ENCODE measurements at regions not wholly inside any gene's neighbourhood (a gene's known extent, or its start where the extent isn't known, plus 50 kb on each side); places are given as distances from the start of the nearest gene placed in this dataset.
A peak's percentile ranks its signal among the peaks of the same experiment; 100 is the strongest.

- TF ChIP-seq, protein P1, sequence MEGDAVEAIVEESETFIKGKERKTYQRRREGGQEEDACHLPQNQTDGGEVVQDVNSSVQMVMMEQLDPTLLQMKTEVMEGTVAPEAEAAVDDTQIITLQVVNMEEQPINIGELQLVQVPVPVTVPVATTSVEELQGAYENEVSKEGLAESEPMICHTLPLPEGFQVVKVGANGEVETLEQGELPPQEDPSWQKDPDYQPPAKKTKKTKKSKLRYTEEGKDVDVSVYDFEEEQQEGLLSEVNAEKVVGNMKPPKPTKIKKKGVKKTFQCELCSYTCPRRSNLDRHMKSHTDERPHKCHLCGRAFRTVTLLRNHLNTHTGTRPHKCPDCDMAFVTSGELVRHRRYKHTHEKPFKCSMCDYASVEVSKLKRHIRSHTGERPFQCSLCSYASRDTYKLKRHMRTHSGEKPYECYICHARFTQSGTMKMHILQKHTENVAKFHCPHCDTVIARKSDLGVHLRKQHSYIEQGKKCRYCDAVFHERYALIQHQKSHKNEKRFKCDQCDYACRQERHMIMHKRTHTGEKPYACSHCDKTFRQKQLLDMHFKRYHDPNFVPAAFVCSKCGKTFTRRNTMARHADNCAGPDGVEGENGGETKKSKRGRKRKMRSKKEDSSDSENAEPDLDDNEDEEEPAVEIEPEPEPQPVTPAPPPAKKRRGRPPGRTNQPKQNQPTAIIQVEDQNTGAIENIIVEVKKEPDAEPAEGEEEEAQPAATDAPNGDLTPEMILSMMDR (IDR thresholded peaks at IDR 0.05) = no peak
- no peak for TF ChIP-seq POLR2A (IDR thresholded peaks at IDR 0.05)
- intact Hi-C loops (cut with DNase I) = no loop called here
- no peaks in the 10 kb centered on the region for H3K36me3 ChIP-seq
Observed at GRCh38 chr14:30185832-30186231, 258.2 kb upstream of the PRKD1 start.

DNA sequence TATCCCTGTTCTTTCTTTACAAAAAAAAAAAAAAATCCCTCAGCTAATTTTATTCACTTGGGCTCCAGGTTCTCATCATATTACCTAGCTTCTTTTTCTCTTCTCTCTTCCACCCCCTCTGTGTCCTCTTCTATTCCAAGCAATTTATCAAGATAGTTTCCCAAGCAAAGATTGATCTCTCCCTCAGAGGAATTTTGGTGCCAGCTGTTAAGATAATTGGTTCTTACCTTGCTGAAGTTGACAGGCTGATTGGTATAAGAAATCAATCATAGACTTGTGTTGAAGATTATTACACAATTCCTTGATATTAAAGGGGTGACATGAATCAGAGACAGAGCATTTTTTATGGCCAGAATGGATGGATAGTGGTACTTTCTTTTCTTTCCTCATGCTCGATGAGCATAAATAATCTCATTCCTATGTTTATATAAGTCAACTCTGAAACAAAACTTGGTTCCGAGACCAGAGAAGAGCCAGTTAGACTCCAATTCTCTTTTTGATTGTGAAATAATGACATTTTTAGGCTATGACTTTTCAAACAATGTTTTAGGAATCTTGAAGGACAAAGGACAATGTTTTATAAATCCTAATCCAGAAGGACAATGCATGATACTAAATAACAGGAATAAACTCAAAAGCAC, 264.1 kb upstream of the PRKD1 start:
- Histone ChIP-seq H3K9me3 (no peaks in the 10 kb centered on the region), H3K36me3 (no peaks in the 10 kb centered on the region), H3K27ac (no peak overlapping the region), H3K27me3 (no peaks in the 10 kb centered on the region), H3K4me1 (no peaks in the 10 kb centered on the region), H3K4me3 (no peak overlapping the region)
- intact Hi-C loops (cut with DNase I) = no loop called here
- no peak for TF ChIP-seq POLR2A (IDR thresholded peaks at IDR 0.05)
- TF ChIP-seq, protein P1 (IDR thresholded peaks at IDR 0.05) = no peak
- DNase-seq = no peak
- WGBS, 2 donors = 55 to 56% methylated on average over 2 of the region's 2 CpGs

More at GRCh38 chr14:30185832-30186231, 258.2 kb upstream of the PRKD1 start:
- no peaks in the 10 kb centered on the region for H3K27me3 ChIP-seq
- H3K9me3 ChIP-seq = no peaks in the 10 kb centered on the region
- H3K4me1 ChIP-seq = no peaks in the 10 kb centered on the region
- no peak overlapping the region for H3K4me3 ChIP-seq
- H3K27ac ChIP-seq = no peak overlapping the region
- no peak for DNase-seq

DNA sequence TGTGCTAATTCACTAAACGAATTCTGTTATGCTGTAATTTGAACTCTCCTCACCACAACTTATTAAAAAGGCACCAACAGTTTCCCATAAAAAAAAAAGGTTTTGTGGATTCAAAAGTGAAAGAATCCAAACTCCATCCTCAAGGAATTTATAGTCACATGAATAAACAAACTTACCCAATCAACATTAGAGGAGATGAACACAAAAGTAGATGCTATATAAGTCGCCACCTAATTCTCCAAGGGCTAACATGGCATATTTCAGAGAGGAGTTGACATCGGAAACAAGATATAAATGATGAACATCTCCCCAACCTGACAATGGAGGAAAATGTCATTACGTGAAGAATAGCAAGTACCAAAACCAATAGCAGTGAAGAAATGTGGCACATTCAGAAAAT, 265.5 kb upstream of the PRKD1 start:
- 76 to 86% methylated on average over 4 of the region's 4 CpGs for WGBS, 2 donors
- H3K4me3 ChIP-seq = no peak overlapping the region
- no peak overlapping the region for H3K27ac ChIP-seq
- H3K36me3 ChIP-seq = no peaks in the 10 kb centered on the region
- no peaks in the 10 kb centered on the region for H3K27me3 ChIP-seq
- H3K4me1 ChIP-seq = no peaks in the 10 kb centered on the region
- DNase-seq = no peak
- intact Hi-C loops (cut with DNase I) = no loop called here
- no peaks in the 10 kb centered on the region for H3K9me3 ChIP-seq
- no peak for TF ChIP-seq POLR2A (IDR thresholded peaks at IDR 0.05)
- TF ChIP-seq, protein P1 (IDR thresholded peaks at IDR 0.05) = no peak

DNA sequence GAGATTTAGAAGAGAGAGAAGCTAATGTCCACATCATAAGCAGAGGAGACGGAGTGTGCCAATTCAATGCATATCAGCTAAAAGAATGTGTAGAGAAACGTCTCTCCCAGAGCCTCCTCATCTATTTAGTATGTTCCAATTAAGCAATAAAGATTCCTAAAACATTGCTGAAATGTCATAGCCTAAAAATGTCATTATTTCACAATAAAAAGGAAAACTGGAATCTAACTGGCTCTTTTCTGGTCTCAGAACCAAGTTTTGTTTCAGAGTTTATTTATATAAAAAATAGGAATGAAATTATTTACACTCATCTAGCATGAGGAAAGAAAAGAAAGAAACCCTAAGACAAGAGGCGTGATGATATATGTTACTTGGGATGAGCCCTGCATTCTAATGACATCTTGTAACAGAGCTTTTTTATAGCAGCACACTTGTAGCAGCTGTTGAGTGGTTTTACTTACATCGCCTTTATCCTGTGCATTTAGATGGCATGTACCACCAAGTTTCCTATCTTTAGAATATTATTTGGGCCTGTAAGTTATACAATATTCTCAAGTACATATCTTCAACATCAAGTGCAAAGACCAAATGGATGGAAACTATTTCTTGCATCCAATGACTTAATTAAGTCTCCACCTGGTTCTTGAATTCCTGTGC, 266.3 kb upstream of the PRKD1 start:
- no peaks in the 10 kb centered on the region for H3K4me1 ChIP-seq
- no peaks in the 10 kb centered on the region for H3K9me3 ChIP-seq
- H3K4me3 ChIP-seq = no peak overlapping the region
- 63 to 70% methylated on average over 4 of the region's 4 CpGs for whole genome bisulfite sequencing, 2 donors
- no peak for DNase-seq
- intact Hi-C loops (cut with DNase I) = no loop called here
- H3K36me3 ChIP-seq = no peaks in the 10 kb centered on the region
- H3K27ac ChIP-seq = peak overlapping the region in 2 of 4 donors; percentile 47 to 52
- H3K27me3 ChIP-seq = no peaks in the 10 kb centered on the region
- no peak for TF ChIP-seq POLR2A (IDR thresholded peaks at IDR 0.05)
- TF ChIP-seq, protein P1 (IDR thresholded peaks at IDR 0.05) = no peak

DNA sequence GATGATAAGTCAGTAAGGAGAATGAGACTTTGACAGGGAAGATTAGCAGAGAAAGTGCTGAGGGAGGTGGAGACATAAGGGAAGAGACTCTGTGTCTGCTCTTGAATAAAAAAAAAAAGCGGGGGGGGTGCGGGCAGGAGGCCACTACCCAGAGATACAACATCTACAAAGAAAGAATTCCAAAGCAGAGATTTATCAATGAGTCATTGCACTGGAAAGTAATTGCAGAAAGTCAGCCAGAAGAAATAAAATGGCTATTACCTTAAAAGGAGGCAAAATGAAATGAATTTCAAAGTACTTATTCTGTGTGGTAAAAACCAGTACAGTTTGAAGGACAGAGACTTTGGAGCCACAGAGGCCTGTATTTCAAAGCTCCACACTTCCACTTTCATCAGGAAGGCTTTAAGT, 267.1 kb upstream of the PRKD1 start:
- Histone ChIP-seq H3K27ac (peak overlapping the region in 3 of 4 donors; percentile 36 to 52 (median 47)), H3K4me3 (no peak overlapping the region), H3K4me1 (no peaks in the 10 kb centered on the region), H3K9me3 (no peaks in the 10 kb centered on the region), H3K36me3 (no peaks in the 10 kb centered on the region), H3K27me3 (no peaks in the 10 kb centered on the region)
- TF ChIP-seq POLR2A (IDR thresholded peaks at IDR 0.05) = no peak
- TF ChIP-seq, protein P1 (IDR thresholded peaks at IDR 0.05) = no peak
- intact Hi-C loops (cut with DNase I) = no loop called here
- no peak for DNase-seq
- WGBS, 2 donors = 17 to 21% methylated on average over 2 of the region's 2 CpGs

Data from esophagus squamous epithelium (tissue), 5 donors.